HG03558 (cell line): ENCODE measurements at regions not wholly inside any gene's neighbourhood (a gene's known extent, or its start where the extent isn't known, plus 50 kb on each side); places are given as distances from the start of the nearest gene placed in this dataset.
"Not testable (repeated sequence)": the region's sequence is repeated elsewhere in the genome, so short reads cannot be mapped to it uniquely, and the experiment has no call there.

ENCODE experiments used
- ATAC-seq: cut with Tn5 transposase; IDR thresholded peaks from one replicate; pipeline ENCODE4 v1.9.1; 2021; ENCODE audit warnings: moderate number of reproducible peaks; ENCODE audit not compliant: unreplicated experiment; ENCODE audit errors: extremely low read depth

DNA sequence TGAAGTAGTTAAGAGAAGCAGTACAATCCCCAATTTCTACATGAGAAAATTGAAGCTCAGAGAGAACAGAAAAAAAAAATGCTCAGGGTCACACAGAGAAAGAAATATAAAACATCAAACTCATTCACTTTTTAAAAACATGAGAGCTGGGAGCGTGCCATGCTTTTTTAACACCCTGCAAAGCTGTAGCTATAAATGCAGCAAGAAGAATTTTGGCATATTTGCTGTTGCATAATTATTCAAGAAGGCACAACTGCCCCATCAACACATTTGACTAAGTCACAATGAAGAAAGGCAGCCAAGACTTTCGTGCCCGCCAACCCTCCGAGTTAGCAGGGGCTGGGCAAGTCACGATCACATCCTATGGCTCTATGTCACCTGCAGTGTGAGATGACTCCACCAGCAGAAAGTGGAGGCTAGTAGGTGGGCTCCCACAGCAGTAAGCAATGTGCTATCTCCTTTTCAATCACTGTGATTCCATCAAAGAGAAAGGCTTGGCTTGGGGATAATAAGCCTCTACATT, 214.8 kb downstream of the DHX15 start:
- ATAC-seq, result no peak

DNA sequence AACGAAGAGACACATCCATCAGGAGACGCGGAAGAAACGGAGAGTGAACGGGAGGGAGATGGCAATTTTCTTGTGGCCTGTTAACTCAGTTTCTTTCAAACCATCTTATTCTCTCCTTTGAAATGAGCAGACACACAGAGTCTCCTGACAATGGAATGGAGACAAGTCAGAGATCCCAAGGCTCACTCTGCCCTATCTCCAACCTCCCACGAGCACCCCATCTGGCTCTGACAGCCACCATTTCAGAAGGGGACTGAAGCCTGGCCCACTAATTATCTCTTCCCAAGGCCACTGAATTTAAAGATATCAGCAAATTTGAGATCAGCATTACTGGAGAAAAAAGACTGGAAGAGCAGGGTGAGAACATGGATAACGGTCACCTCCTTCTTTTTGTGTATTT, 215.6 kb downstream of the DHX15 start:
- no peak for ATAC-seq

DNA sequence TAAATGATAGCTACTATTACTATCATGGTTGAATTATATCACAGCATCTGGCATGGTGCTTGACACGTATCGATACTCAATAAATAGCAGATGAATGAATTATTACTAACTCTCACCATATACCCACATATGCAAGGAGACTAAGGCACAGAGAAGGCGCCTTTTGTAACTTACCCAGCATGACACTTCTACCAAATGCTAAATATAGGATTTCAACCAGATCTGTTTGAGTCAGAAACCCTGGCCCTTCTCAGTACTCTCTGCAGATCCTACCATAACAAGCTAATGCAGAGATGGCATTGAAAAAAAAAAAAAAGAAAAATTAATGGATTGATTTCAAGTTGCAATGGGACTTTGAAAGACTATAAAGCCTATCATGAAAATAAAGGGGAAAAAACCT, 219.5 kb downstream of the DHX15 start:
- no peak for ATAC-seq

DNA sequence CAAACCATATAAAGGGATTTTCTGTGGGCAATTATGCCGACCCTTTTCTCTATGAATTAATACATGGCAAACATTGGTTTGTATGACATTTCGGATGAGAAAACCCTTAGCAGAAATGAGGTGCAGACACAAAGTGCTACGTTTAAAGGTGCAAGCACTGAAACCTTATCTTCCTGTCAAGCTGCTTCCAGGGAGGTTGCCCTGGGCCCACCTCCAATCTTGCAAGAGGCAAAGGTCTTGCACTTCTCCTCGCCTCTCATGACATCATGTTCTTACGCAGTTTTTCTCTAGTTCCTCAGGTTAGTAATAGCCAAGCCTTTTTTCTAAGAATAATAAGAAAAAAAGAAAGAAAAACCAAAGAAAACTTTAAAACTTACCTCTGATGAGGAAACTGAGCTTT, 220.1 kb downstream of the DHX15 start:
- ATAC-seq, result no peak

DNA sequence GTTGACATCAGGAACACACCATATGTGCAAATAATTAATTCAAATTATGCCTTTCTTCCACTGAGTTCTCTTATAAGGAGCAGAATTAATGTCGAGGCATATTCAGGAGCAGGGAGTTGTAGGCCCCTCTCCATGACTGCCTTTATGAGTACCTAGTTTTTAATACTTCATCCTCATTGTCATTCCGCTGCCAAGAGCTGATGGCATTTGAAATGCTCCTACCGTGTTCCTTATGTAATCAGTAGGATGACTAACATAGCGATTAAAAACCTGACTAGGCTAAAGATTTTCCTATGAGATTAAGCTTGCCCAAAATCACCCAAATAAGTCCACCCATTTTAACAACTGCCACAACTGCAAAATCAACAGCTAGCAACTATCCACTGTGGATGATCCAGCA, 220.6 kb downstream of the DHX15 start:
- no peak for ATAC-seq

DNA sequence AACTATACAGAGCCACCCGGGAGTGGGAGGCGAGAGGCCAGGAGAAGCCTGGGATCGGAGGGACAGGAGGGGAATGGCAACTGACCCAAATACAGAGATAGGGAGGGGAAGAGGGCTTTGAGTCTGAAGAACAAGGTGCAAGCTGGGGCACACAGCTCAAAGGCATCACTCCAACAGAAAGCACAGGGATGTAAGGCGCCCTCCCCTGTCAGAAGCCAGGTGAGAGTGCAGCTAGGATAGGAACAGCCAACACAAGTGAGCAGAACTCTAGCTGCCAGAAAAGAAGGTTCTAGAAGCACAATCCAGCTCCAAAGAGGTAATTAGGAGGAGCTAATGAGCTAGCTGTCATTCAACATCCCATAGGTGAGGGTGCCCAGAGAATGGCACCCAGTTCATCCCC, 232.2 kb downstream of the DHX15 start:
- no peak for ATAC-seq

DNA sequence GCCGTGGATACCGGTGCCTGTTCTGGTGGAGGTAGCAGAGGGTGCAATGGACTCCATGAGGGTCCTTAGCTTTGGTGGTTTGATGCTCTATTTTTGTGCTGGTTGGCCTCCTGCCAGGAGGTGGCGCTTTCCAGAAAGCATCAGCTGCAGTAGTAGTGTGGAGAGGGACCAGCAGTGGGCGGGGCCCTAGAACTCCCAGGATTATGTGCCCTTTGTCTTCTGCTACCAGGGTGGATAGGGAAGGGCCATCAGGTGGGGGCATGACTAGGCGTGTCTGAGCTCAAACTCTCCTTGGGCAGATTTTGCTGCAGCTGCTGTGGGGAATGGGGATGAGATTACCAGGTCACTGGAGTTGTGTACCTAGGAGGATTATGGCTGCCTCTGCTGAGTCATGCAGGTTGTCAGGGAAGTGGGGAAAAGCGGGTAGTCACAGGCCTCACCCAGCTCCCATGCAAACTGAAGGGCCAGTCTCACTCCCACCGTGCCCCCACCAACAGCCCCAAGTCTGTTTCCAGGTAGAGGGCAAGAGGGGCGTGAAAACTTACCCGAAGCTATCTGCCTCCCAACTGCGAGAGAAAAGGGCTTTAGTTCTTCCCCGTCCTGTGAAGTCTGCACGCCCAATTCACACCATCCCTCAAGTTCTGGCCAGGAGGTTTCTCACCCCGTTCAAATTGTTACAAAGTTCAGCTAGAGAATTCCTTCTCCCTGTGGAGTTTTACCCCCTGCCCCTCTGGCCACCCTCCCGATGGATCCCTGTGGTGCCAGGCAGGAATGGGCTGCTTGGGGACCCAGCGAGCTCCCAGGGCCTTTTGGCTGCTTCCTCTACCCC, 235.0 kb downstream of the DHX15 start:
- ATAC-seq, result not testable (repeated sequence)

DNA sequence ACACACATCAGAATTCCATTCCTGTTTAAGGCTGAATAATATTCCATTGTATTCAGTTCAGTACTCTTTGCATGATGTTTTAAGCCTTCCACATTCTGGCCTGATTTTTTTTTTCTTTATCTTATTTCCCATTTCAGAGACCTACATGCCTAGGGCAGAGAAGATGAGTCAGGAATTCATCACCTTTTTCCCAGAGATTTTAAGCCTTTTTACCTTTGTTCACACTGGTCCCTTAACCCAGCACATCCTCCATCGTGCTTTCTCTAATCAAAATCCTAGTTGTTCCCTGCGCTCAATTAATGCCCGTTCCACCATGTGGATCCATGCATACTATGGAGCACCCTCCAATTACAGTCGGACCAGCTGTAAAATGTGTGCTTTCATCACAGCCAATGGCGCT, 245.1 kb downstream of the DHX15 start:
- no peak for ATAC-seq

DNA sequence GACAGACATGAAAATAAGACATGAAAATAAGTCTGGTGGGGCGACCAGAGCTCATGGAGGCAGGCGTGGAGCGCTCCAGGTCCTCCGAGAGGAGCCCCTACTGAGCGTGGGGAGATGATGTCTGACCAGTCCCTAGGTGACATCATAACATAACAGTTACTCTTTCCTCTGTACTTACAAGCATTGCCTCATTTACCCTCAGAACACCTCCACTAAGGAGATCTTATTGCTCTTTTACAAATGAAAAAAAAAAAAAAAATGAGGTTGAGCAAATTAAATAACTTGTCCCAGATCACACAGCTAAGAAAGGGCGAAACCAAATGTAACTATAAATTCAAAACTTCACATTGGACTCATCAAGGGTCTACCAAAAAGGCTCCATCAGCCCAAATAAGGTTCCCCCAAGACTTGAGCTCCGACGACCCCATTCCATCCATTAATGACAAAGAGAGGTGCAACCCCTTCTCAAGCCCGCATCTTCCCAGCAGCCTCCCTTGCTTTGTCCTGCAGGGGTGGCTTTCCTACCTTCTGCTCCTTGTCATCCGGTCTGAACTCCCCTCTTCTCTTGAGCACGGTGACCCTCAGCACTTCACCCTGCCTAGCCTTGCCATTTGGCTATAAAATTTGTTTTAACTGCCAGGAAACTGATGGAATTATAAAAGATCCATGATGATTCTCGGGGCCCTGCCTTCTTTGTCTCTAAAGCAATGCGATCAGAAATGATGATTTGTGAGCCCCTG, 246.7 kb downstream of the DHX15 start:
- no peak for ATAC-seq

DNA sequence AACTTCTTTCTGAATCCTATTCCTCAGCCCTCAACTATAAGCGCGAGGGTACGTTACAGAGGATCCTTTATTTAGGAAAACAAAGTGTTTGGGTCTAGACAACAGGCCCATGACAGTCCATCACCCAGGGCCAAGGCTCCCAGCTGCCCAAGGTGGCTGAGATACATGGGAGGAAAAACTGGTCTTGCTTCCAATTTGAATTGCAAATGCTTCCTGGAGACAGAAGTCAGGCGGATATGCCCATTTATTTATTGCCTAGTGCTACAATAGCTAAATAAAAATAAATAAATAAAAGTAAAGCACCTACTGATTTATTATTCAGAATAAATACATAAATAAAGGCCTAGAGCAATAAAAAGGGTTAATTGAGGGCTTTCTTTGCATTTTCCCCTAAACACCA, 248.7 kb downstream of the DHX15 start:
- ATAC-seq, result no peak

DNA sequence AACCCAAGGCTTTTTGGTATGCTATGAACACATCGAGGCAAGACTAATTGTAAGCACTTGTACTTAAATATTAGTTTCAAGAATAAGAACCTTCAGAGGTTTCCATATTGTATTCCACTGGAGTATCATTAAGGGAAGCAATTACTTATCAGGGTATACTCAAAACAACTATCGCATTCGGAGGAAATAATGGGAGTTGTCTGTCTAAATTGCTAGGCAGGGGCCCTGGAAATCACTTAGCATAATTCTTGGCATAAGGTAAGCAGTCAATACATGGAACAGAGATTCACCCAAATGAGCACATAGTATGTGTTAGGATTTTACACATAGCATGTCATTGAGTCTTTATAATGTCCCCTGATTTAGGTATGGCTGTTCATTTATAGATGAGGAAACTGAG, 249.4 kb downstream of the DHX15 start:
- ATAC-seq, result no peak

DNA sequence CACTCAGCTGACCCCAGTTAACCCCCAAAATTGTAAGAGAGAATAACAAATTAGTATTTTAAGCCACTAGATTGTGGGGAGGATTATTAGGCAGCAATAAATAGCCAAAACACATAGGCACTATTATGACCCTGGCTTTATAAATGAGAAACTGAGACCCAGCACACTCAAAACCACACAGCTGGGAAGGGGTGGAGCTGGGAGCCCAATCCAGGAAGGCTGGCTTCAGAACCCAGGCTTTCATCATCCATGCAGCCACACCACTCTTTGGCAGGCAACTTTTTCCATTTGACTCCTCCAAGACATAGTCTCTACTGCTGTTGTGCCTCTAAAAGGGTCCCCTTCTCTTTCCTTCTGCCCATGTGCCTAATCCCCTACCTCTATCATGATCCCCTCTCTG, 253.8 kb downstream of the DHX15 start:
- no peak for ATAC-seq

DNA sequence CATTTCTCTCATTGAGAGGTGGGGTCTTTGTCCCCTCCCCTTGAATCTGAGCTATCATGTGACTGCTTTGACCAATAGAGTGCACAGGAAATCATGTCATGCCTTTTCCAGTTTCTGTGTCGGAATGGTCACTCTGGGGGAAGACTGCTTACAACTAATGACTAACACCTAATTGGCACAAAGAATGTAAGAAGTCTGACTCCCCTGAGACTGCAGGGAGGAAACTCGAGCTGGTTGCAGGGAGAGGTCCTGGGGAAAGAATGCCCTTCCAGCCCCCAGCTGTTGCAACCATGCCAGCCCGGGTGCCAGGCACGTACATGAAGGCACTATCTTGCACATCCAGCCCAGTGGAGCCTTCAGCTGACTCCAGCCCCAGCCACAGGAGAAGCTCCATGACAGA, 254.2 kb downstream of the DHX15 start:
- no peak for ATAC-seq

DNA sequence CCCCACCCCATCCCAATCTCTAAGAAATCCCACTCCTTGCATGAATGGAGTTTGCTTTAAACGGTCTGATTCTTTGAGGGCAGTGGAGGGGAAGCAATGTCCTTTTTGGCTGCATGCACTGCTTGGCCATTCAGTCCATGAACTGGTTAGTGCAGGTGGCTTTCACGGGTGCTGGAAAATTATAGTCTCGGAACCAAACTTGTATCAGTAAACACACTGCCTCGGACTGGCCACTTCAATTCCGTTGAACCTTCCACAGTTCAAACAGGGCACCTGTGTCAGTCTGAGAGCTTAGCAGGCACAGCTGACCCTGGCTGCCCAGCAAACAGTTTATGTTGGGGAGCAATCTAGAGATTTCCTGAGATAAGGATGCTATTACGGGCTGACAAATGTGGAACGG, 255.6 kb downstream of the DHX15 start:
- ATAC-seq, result no peak

DNA sequence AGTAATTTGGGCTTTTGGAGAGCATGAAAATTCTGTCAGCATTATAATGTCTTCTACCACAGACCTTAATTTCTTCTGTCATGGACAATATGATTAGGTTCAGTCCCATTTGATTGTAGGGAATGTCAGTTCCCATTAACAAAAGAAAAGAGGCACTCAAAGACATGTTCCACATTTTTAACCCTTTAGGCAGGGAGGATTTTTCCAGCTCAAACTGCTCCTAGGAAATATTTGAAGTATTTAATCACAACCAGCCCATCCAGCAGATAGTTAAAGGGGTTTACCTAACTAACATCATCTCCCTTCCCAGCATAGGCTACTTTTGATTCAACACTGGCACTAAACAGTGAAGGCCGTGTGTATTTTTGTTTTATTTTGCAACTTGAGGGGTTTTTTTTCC, 256.0 kb downstream of the DHX15 start:
- no peak for ATAC-seq

DNA sequence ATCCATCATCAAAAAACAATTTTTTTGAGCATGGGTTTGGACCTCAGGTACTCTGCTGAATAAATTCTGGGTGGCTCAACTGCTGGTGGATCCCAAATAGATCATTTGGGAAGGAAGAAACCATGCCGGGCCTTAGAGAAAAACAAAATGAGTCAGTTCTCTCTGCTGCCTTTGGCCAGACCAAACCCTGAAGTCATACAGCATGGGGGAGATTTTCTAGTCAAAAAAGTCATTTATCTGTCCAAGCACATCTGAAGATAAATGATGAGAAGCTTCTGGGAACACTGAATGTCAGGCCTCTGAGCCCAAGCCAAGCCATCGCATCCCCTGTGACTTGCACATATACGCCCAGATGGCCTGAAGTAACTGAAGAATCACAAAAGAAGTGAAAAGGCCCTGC, 261.4 kb downstream of the DHX15 start:
- no peak for ATAC-seq

DNA sequence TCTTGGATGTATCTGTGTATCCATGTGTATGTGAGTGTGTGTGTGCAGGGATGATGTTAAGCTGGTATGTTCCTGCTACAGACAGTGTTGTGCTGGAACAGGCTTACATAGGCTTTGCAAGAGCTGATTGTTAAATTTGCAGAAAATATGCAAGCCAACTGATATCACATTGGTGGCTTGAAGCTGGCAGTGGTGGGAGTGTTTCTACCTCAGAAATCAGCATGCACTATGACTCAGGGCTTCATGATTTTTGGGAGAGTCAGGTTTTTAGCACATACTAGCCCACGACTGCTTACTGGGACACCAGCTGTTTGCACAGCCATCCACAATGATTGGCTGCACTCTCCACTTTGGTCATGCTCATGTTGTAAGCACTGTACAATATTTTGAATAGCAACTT, 261.8 kb downstream of the DHX15 start:
- ATAC-seq, result no peak

DNA sequence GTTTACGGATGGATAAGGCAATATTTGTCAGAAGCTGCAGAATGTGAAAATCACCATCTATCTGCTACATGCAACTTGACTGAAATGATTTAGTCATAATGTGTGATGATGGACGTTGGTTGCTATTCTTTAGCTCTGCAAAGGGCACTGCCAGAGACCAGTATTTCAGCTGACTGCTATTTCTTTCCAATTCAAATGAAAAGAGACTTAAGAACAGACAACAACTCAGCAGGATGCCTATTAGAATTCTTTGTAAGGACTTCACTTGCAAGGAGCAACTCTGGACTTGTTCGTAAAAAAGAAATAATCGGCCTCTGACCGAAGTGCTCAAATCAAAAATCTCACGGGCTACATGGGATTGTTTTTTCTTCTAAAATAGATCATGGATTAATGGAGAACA, 262.7 kb downstream of the DHX15 start:
- ATAC-seq, result no peak

DNA sequence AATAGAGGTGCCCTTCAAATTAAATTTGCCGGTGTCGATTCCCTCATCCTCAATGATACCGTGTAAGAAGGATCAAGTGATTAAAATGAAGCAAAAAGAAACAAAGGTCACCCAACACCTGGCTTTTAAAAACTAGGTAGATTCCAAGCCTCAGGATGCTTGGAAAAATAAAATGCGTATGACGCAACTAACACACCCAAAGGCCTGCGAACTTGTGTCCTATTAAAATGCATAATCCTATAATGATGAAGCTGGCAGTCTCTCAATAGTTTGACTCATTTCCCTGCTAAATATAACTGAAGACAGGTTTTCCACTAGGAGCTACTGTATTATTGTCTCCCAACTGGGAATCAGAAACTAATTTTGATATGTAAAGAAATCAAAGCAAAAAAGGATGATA, 263.2 kb downstream of the DHX15 start:
- ATAC-seq, result no peak

DNA sequence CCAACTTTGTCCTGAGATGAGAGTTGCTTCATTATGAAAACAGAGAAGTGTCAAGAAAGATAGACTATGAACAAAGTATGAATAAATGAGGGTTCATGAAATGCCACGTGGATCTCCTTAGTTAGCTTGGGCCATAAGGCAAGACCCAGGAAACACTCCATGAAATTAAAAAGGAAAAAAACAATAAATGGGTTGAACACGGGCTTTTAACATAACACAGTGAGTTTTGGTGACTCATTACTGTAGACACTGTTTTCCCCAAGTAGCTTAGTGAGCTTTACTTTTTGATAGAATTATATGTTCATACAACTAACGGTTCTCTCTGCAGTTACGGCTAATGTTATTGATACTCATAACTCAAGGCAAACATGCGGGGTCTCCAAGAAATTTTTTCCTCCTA, 265.0 kb downstream of the DHX15 start:
- no peak for ATAC-seq

DNA sequence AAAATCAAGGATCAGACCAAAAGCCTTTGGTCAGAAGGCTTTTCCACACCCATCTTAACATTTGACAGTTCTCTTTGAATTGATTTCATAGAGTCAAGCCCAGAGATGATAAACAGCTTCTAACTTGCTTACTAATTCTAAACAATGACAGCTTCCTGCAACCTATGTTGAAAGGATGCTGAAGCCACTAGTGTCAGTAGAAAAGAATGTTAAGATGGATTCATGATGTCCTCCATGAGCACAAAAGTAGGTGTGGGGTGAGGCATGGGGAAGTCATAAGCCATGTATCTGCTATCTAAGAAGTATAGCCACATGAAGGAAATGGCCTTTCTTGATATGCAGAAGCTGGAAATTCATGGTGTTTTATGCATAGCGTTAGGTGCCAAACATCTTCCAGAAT, 269.3 kb downstream of the DHX15 start:
- no peak for ATAC-seq
